Glomerular visceral epithelial cell (primary cell): ENCODE measurements at regions not wholly inside any gene's neighbourhood (a gene's known extent, or its start where the extent isn't known, plus 50 kb on each side); places are given as distances from the start of the nearest gene placed in this dataset.
A peak's percentile ranks its signal among the peaks of the same experiment; 100 is the strongest.

Source experiments
- DNase-seq: peaks from one replicate; pipeline ENCODE4 v3.0.0-alpha.2; 2016; ENCODE audit errors: extremely low spot score

DNA sequence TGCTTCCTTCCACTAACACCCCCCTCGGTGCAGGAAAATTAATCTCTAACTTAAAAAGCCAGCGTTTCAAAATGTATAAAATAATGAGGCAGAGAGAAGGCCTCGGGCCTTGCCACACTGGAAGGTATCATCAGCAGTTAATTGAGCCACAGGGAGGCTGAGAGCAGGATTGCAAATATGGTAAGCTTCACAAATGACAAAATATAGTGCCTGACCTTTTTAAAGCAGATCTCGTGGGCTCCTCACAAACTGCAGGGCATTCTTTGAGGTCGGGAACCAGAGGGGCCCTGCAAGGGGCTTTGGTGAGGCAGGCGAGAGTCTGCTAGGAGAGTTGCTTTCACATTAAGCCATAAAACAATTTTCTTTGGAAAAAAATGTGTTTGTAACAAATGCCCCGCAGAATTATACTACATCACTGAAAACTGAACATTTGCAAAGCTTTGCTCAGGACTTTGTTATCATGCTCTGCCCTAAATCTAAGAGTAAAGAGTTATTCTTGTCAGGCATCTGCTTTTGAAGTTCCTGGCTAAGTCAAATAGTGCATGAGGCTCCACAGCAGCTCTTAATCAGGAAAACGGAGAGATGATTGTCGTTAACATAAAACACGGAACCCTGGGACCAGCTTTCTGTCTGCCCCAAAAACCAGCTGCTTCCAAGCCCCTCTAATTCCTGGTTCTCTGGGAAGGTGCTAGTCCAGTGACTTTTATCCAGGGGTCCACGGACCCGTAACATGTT lies 61.4 kb upstream of the SYT13 start:
- no peak for DNase-seq

DNA sequence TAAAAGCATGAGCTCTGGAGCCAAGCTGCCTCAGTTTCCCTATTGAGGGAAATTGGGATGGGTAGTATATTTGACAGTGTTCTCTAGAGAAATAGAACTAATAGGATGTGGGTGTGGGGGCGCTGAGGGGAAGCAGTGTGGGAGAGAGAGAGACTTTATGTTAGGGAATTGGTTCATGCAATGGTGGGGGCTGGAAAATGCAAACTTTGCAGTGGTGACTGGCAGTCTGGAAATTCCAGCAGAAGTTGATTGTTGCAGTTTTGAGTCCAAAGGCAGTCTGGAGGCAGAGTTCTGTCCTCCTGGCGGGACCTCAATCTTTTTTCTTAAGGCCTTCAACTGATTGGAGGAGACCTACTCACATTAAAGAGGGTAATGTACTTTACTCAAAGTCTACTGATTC lies 59.4 kb upstream of the SYT13 start:
- no peak for DNase-seq

DNA sequence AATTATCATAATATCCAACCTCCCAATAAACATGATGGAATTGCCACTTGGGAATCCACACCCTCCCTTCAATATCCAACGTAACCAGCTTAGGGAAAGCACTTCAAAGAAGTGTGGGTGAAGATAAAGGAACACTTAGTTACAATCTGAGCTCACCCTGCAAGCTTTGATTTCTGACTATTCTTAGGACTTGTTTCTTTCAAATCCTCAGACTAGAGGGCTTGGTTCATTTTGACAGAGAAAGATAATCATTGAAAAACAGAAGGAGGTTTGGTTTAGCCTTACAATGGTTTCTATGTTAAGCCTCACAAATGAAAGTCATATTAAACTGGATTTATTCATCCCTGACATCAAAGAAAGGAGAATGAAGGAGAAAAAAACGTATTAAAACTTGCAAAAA lies 57.9 kb upstream of the SYT13 start:
- no peak for DNase-seq

DNA sequence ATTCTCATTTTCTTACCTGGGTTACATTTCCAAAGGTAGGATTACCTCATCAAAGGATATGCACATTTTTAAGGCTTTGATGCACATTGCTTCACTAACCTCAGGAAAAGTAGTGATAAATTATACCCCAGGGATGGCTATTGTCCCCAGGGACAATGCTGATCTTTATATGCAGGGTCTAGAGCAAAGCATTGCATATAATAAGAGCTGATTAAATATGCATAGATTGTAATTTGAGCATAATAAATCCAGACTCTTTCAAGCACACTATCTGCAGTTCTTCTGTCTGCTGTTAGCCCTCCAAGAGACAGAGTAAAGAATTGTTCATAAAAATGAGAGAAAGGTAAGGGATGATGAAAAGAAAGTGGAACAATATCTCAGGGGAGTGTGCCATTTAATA lies 57.3 kb upstream of the SYT13 start:
- DNase-seq, result no peak

DNA sequence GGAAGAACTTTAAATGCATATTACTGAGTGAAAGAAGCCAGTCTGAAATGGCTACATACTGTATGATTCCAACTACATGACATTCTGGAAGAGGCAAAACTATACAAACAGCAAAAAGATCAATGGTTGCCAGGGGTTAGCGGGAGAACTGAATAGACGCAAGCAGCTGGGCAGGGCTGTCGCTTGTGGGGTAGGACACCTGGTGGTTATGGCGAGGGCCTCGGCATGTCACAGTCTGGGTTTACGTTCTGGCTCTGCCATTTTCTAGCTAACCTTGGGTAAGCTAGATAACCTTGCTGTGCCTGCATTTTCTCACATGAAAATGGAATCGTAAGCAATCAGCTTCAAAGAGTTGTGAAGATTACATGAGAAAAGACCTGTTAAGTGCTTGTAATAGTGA lies 55.2 kb upstream of the SYT13 start:
- no peak for DNase-seq

DNA sequence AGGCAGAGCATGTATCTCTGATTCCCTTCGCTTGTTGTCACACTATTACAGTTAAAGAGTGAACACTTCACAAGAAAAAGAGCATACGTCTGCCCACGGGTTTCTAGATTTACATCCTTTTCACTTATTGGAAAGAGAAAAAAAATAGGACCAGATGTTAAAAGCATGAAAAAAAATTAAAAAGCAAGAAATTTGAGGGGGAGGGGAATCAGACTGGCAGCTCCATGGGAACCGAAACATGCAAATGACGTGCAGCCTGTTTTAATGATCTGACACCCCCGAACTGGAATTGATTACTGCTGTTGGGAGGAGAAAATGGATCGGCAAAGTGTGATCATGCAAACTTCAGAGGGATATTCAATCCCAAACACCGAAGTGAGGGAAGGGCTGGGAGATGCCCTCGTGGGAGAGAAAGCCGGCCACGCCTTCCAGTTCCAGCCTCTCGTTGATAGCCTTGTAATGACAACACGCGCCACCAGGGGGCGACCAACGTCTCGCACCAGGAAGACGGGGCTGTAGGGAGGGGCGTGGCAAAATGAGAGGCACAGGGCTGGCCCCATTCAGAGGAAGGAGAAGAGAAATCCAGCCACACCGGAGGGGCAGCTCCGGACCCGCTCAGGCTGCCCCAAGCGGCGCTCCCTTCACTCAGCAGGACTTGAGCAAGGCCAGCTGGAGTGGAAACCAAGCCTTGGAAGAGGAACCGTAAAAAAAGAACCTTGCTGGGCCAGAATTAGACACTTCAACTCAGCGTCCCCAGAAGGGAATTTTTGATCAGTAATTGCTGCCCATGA lies 53.8 kb upstream of the SYT13 start:
- peak; percentile 83 for DNase-seq

DNA sequence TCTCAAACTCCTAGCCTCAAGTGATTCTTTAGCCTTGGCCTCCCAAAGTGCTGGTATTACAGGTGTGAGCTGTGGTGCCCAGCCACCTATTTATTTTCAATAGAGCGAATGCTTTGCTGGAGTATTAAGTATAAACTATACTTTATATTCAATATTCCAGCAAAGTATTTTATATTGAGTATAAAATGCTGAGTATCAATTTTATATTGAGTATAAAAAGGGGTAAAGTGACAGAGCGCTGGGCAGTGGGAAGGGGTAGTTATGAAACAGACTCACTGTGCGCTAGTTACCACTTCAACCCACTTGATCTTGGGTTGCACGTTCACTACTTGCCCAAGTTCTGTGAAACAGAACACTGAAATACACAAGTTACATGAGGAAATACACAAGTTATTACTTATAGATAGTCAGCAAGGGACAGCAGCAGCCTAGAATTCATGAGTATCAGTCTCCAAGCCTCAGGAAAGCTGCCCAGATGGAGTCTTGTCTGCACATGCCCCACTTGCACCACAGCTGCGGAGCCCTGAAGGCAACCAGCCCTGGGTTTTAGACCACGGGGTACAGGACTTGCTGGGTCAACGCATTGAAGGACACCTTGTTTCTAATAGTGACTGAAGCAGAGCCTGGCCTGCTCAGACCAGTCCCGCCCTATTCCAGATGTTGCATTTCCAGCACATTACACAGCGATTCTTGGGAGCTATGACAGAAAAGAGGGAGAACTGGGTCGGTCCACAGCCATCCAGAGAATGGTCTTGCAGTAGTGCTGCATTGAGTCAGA lies 51.6 kb upstream of the SYT13 start:
- DNase-seq, result no peak

DNA sequence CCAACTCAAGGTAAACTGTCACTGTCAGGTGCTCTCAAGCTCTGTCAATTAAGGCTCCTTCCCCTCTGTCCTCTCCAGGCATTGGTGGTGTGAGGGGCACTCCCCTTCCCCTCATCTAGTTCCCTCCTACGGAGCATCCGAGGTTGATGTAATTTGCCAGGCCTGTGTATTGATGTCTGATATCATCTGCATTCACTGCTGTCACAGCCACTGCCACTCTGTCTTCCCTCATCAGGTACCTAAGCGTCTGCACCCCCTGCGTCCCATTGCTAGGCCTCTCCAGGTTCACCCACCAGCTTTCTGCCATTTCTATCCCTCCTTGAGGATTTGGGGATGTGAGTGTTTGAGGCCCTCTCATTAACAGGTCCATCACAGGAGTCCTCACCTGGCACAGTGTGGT lies 50.0 kb upstream of the SYT13 start:
- DNase-seq, result no peak
